ENCODE measurements at regions not wholly inside any gene's neighbourhood (a gene's known extent, or its start where the extent isn't known, plus 50 kb on each side); places are given as distances from the start of the nearest gene placed in this dataset.

DNA sequence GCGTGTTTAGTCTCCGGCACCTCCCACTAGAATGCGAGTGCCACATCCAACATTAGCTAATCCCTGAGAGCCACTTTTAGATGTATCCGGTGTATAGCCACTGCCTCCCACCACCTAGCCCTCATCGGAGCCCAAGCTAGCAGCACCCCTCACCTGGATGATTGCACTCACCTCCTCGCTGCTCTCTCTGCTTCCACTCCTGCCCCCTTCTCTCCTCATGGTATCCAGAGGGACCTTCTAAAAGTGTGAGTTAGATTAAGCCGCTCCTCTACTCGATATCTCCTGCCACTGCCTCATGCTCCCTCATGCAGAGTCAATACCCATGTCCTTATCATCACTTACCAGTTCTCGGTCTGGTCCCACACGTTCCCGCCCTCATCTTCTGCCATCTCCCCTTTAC, 125.3 kb downstream of the RAB11FIP2 start:
- TF ChIP-seq, protein P1, sequence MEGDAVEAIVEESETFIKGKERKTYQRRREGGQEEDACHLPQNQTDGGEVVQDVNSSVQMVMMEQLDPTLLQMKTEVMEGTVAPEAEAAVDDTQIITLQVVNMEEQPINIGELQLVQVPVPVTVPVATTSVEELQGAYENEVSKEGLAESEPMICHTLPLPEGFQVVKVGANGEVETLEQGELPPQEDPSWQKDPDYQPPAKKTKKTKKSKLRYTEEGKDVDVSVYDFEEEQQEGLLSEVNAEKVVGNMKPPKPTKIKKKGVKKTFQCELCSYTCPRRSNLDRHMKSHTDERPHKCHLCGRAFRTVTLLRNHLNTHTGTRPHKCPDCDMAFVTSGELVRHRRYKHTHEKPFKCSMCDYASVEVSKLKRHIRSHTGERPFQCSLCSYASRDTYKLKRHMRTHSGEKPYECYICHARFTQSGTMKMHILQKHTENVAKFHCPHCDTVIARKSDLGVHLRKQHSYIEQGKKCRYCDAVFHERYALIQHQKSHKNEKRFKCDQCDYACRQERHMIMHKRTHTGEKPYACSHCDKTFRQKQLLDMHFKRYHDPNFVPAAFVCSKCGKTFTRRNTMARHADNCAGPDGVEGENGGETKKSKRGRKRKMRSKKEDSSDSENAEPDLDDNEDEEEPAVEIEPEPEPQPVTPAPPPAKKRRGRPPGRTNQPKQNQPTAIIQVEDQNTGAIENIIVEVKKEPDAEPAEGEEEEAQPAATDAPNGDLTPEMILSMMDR (conservative IDR thresholded peaks at IDR 0.05 in 1 of 2, IDR thresholded peaks at IDR 0.05 in 1 of 2; ENCODE audit: low read depth in 1 of 2, low read length in 2 of 2) = no peak
- TF ChIP-seq EZH2 (IDR thresholded peaks at IDR 0.05; ENCODE audit: low read length, missing control alignments) = no peak
